HG03460 (cell line): ENCODE measurements at regions not wholly inside any gene's neighbourhood (a gene's known extent, or its start where the extent isn't known, plus 50 kb on each side); places are given as distances from the start of the nearest gene placed in this dataset.

Source experiments
- ATAC-seq: cut with Tn5 transposase; IDR thresholded peaks from one replicate; pipeline ENCODE4 v1.9.1; 2021; ENCODE audit not compliant: unreplicated experiment

DNA sequence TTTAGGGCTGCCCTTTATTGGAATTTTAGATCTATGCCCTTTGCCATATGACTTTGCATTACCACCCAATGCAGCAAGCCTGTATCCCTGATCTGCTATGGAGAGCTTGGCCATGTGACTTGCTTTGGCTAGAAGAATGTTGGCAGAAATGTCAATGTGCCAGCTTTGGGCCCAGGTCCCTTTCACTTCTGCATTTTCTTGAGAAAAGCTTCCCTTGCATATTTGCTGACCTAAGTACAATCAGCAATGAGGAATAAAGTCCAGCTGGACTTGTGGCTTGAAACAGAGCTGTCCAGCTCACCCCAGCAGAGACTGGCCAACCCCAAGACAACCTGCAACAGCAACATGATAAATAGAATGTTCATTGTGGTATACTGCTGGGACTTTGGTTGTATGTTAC is 135.9 kb downstream of the PAH start:
- no peak for ATAC-seq

- no peak for ATAC-seq
Measured at GRCh38 chr12:102776041-102776440, 141.0 kb downstream of the PAH start.

DNA sequence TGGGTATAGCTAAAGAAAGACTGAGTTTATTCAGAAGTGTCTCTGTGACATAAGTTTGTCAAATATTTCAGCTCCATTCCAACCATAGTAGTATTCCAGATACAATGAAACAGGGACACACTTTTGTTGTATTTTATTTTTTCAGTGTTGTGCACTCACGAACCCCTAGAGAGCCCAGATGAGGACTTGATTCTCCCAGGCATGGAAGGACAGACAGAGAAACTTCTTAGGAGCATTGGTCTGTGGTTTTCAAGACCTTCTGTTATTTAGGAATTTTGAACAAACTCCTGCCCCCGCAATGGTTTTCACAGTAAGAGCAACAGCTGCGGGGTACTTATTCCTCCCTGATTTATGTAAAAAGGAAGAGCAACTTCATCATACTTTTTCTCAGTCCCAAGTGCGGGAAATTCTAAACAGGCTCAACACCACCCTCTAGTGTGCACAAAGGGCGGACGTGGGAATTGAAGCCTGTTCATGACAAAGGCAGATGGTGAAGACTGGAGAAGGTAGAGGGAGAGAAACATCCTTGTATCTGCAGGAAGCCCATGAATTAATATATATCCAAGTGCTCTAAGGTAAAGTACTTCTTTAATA is 147.6 kb downstream of the PAH start:
- ATAC-seq, result no peak

DNA sequence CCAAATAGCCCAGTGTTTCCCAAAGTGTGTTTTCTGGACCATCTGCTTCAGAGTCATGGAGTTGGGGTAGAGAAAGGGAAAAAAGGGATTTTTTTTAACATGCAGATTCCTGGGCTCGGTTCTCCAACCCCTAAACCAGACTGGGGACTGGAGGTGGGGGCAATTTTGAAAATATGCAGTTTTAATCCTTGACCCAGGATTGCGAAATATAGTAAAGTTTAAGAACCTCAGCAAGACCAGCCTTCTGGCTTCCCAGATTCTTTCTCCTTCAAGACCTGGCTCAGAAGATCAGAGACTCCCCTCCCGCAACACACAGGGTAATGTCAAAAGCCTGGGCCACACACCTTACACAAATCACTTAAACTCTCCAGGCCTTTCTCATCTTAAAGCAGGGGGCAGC is 150.1 kb downstream of the PAH start:
- ATAC-seq, result no peak

- no peak for ATAC-seq
Measured at GRCh38 chr12:102765736-102766135, 151.3 kb downstream of the PAH start.

DNA sequence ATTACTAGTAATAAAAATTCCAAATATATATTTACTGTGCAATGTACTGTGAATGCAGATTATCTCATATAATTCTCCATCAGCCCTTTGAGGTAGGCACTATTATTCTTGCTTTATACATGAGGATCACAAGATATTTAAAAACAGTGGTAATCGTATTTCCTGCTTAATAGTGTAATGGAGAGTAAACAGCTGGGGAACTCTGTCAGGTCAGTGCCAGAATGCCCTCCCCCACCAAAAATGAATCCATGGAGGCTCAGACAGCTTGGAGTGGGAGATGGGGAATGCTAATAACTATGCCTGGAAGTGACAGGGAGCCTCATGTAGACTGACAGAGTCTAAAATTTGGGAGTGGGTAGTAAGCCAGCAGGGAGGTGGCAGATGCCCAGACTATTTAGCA is 153.6 kb downstream of the PAH start:
- no peak for ATAC-seq

GRCh38 chr12:102763061-102763460 is 154.0 kb downstream of the PAH start:
- no peak for ATAC-seq

DNA sequence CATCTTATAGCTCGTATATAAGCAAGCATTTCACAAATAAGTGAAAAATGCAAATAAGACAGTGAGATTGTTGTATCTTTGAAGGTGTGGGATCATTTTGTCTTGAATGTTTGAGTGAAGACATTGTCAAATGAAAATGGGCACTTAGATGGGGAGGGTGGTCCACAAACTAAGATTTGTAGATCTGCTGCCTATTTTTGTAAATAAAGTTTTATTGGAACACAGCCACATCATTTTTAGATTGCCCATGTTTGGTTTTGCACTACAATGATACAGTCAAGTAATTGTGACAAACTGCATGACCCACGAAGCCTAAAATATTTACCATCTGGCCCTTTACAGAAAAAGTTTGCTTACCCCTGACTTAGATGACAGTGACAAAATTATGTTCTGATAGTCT is 156.7 kb downstream of the PAH start:
- ATAC-seq, result no peak

DNA sequence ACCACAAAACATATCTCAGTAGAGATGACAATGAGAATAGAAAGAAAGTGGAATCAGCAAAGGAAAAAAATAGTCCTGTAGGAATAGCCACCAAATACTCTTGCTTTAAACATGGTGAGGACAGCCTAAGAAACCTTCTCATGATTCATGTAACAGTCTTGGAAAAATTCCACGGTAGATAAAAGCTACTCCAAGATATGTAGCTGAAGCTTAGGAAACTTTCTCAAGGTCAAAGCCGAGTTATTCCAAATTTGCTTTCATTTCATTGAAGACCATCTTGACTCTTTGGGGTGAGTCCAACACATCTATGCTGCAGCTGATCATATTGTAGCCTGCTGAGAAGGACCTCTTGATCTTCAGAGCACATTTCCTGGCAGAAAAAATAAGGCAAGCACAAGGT is 157.6 kb downstream of the PAH start:
- ATAC-seq, result no peak

DNA sequence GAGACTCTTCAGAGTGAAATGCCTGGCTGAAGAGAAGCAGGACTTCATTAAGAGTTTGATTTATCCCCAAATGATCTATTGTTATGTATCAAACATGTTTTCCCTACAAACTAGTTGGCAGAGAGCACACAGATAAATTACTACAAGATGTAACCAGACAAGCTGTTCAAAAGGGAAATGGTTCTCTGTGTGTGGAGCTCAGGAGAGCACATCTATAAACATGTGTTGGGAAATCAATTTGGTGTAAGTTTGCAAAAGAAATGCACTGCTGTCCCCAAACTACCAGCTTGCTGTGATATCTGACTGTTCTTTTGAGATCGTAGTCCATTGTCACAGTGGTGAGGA is 159.2 kb downstream of the PAH start:
- no peak for ATAC-seq

- no peak for ATAC-seq
Measured at GRCh38 chr12:102757154-102757881, 159.7 kb downstream of the PAH start.

- ATAC-seq, result no peak
Measured at GRCh38 chr12:102756530-102756929, 160.5 kb downstream of the PAH start.

DNA sequence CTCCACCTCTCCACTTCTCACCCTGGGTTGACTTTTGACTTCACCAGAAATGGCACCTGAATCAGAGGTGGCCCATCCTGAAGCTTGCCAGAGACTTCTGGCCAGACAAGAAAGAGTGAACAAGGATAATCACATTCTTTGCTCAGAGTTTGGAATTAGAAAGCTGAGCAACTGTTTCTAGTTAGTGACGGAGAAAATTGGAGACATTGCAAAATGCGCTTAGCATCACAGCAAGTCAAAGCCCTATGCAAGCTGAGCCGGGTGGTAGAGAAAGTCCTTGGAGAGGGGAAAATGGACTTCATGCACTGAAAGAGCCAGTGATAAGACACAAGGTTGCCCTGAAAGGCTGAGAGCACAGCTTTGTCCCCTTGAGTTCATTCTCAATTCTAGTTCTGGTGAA is 161.8 kb downstream of the PAH start:
- ATAC-seq, result no peak

DNA sequence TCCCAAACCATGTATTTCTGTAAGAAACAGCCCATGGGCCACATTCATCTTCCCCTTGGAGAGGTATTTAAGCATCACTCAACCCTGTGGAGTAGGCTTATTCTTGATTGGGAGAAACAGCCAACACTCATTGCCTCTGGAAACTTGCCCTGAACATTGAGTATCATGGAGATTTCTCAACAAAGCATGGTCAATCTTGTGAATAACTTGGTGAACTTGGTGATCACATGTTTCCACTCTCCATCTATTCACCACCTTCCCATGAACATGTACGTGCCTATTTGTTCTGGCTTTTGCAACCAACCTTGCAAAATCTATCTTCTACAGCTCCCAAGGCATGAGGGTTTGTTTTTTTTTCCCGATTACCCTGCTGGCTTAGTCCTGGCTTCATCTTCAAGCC is 163.2 kb downstream of the PAH start:
- no peak for ATAC-seq

- ATAC-seq, result no peak
Measured at GRCh38 chr12:102748704-102749103, 168.3 kb downstream of the PAH start.

DNA sequence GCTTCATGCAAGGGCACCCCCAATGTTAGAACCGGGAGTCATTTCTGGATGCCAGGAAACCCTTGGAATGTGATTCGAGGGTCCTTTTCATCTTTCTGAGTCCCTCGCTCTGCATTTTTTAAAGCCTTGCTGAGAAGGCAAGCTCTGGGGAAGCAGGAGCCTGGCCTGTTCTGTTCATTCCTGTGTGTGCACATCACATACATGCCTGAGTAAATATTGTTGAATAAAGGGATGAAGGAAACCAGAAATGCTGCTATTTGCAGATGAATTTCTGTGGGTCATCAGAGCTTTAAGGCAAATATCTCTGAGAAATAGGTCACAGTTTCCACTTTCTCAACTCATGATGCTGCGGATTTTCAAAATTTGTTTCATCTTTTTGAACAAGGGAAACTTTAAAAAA is 170.1 kb downstream of the PAH start:
- no peak for ATAC-seq

GRCh38 chr12:102745971-102746600 is 171.0 kb downstream of the PAH start:
- no peak for ATAC-seq

DNA sequence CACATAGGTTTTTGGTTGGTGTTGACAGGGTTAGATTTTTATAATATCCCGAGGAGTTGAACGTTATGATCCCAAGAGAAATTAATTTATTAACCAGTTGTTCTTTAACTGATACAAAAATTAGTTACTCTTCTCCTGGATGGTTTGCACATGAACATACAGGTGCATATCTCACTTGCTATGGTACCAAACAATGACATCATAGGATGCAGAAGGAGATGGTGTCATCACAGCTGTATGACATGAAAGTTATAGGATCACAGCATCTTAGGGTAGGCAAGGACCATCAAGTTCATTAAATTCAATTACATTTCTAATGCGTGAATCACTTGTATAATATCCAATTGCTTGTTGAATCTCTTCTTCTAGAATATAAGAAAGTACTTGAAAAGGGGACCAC is 175.8 kb downstream of the PAH start:
- no peak for ATAC-seq

- no peak for ATAC-seq
Measured at GRCh38 chr12:102740141-102740955, 176.7 kb downstream of the PAH start.

DNA sequence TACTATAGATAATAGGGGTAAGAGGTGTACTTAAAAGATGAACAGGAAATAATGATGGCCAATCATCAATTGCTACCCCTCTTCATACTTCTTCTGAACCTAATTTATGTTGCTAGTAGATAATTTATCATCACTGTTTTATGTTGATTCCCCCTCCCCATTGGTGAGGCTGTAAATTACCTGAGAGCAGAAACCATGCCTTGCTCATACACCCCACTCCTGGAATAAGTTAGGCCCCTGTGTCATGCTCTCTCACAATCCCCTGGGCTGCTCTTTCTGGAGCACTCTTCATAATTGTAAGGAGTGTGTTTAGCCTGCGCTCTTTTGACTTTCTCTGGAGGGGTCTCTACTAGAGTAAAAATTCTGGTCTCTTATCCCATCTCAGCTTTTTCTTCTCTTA is 180.7 kb downstream of the PAH start:
- ATAC-seq, result no peak

GRCh38 chr12:102735104-102735503 is 181.9 kb downstream of the PAH start:
- peak; percentile 96 for ATAC-seq

GRCh38 chr12:102730996-102731395 is 186.0 kb downstream of the PAH start:
- ATAC-seq, result no peak
